GM10266 (cell line): ENCODE measurements at regions not wholly inside any gene's neighbourhood (a gene's known extent, or its start where the extent isn't known, plus 50 kb on each side); places are given as distances from the start of the nearest gene placed in this dataset.

ENCODE experiments used
- DNase-seq: peaks from one replicate; pipeline ENCODE4 v3.0.0; 2012; ENCODE audit errors: extremely low spot score
- TF ChIP-seq, protein P1 (sequence below): IDR thresholded peaks from 2 replicates; pipeline ENCODE4 v1.5.1; 2012; ENCODE audit warnings: mild to moderate bottlenecking, low read depth; ENCODE audit not compliant: control insufficient read depth, insufficient read depth; ENCODE audit errors: missing control alignments

DNA sequence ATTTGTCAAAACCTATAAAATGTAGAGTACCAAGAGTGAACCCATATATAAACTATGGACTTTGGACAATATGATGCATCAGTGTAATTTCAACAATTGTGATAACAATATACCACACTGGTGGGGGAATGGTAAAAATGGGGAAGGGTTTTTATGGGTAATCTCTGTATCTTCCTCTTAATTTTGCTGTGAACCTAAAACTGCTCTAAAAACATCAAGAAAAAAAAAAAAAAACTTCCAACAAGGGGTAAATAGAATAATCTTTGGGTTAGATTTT is 592.0 kb upstream of the ADGRB3 start:
- no peak for DNase-seq
- TF ChIP-seq, protein P1, sequence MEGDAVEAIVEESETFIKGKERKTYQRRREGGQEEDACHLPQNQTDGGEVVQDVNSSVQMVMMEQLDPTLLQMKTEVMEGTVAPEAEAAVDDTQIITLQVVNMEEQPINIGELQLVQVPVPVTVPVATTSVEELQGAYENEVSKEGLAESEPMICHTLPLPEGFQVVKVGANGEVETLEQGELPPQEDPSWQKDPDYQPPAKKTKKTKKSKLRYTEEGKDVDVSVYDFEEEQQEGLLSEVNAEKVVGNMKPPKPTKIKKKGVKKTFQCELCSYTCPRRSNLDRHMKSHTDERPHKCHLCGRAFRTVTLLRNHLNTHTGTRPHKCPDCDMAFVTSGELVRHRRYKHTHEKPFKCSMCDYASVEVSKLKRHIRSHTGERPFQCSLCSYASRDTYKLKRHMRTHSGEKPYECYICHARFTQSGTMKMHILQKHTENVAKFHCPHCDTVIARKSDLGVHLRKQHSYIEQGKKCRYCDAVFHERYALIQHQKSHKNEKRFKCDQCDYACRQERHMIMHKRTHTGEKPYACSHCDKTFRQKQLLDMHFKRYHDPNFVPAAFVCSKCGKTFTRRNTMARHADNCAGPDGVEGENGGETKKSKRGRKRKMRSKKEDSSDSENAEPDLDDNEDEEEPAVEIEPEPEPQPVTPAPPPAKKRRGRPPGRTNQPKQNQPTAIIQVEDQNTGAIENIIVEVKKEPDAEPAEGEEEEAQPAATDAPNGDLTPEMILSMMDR = no peak

DNA sequence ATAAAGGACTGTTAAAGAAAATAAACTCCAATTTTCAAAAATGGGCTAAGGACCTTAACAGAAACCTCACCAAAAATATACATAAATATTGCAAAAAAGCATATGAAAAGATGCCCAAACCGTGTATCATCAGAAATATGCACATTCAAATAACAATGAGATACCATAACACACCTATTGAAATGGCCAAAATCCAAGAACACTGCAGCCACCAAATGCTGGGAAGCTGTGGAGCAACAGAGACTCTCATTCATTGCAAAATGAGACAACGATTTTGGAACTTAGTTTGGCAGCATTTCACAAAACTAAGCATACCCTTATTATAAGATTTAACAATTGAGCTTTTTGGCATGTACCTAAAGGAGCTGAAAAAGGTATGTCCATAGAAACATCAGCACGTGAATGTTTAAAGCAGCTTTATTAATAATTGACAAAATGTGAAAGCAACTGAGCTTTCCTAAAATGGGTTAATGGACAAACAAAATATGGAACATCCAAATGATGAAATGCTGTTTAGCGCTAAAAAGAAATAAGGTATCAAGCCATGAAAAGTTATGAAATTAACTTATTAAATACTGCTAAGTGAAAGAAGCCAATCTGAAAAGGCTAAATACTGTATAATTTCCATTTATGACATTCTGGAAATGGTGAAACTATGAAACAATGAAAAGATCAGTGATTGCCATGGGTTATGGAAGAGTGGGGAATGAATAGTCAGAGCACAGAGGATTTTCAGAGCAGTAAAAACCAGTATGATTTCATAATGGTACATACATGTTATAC is 592.6 kb upstream of the ADGRB3 start:
- TF ChIP-seq, protein P1 = no peak
- DNase-seq = no peak

DNA sequence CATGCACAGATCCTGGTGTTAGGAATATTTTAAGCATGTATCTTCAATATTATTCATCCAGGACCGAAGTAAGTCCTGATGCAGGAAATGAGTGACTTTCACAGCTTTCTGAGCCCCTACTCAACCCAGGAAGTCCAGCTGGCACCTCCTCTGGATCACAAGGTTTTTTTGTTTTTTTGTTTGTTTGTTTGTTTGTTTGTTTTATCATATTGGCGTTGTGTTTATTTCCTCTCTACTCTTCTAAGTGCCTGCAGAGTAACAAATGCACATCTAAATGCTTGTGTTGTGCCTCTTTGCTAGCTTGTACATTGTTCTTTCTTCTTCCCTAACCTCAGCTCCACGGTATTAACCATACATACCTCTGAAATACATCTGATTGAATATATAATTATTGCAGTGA is 594.3 kb upstream of the ADGRB3 start:
- no peak for DNase-seq
- TF ChIP-seq, protein P1 = no peak

DNA sequence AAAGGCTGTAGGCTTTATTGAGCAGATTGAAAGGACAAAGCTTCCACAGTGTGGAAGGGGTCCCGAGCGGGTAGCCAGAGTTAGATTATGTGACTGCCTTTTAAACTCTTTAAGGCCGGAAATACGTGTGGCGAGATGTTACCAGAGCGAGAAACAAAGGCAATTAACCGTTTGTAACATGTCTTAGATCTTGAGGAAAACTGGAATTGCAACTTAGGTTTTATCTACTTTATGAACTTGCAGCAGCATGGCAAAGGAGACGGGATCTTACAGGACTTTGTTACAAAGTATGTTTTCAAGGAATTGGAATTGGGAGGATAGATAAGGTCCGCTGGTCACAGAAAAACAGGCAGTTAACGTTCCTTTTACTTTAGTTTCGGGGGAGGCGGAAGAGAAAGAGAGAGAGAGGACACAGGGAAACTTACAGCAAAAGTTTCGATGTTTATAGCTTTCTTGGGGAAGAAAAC is 594.7 kb upstream of the ADGRB3 start:
- TF ChIP-seq, protein P1 = no peak
- no peak for DNase-seq

DNA sequence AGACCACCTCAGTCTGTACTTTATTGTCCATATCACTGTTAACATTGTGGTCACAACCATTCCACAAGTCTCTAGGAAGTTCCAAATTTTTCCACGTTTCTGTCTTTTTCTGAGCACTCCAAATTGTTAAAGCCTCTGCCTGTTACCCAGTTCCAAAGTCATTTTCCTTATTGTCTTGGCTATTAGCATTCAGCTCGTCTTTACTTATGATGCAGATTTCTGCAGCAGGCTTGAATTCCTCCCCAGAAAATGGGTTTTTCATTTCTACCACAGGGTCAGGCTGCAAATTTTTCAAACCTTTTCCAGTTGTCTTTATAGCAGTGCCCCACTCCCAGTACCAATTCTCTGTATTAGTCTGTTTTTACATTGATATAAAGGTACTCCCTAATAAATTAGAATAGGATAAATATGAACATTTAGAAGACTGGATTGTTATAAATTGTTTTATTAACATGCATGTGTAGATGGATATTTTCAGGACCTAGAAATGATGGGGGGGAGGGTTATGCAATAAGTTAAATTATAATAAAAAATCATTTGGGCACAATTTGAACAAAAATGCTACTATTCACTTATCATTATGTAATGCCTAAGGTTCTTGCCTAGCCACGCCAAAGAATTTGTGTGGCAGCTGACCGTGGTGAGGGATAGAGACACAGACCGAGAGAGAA is 595.3 kb upstream of the ADGRB3 start:
- TF ChIP-seq, protein P1 = no peak
- DNase-seq = no peak

DNA sequence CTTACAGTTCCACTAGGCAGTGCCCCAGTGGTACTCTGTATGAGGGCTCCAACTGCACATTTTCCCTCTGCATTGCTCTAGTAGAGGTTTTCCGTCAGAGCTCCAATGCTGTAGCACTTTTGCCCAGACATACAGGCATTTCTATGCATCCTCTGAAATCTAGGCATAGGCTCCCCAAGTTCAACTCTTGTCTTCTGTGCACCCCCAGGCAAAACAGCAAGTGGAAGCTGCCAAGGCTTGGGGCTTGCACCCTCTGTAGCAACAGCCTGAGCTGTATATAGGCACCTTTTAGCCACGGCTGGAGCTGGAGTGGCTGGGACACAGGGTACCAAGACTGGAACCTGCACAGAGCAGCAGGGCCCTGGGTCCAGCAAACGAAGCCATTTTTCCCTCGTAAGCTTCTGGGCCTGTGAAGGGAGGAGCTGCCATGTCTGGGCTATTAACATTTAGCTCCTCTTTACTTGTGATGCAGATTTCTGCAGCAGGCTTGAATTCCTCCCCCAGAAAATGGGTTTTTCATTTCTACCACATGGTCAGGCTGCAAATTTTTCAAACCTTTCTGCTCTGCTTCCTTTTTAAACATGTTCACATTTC is 596.2 kb upstream of the ADGRB3 start:
- DNase-seq = no peak
- TF ChIP-seq, protein P1 = no peak

DNA sequence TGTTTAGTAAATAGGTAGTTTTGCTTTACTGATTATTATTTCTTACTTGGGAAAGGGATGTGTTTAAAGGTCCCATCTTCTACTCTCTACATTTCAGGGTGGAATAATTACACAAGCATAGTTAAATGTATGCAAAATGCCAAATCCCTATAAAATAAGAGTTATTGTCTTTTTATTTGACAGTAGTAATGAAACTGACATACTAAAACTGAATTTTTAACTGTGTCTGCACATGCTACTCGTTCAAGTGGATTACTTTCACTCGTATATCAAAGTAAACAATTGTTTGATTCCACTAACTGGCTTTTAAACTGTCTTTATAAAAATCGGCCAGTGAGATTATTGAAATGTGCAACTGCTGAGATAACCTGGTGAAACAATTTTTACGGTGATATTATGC is 602.9 kb upstream of the ADGRB3 start:
- TF ChIP-seq, protein P1 = no peak
- DNase-seq = no peak
